DOHH2 (cell line): ENCODE measurements at regions not wholly inside any gene's neighbourhood (a gene's known extent, or its start where the extent isn't known, plus 50 kb on each side); places are given as distances from the start of the nearest gene placed in this dataset.

Experiments
- CTCF ChIP-seq: fragments of 200-600 bp; sonication (generic); IDR thresholded peaks from one replicate; pipeline ENCODE4 v1.5.1; 2014; ENCODE audit warnings: antibody characterized with exemption, mild to moderate bottlenecking, low read depth, low read length; ENCODE audit not compliant: poor library complexity, severe bottlenecking
- EZH2phosphoT487 ChIP-seq: fragments of 200-600 bp; sonication (generic); IDR thresholded peaks from 2 replicates; pipeline ENCODE4 v1.6.1; 2017; ENCODE audit warnings: borderline replicate concordance, mild to moderate bottlenecking, antibody characterized with exemption, low read length, moderate library complexity, mixed read lengths

GRCh38 chr1:189977184-189977583 lies 500.5 kb downstream of the BRINP3 start:
- no peak for TF ChIP-seq CTCF
- no peak for TF ChIP-seq EZH2phosphoT487
